NCI-H69 (cell line): ENCODE measurements at regions not wholly inside any gene's neighbourhood (a gene's known extent, or its start where the extent isn't known, plus 50 kb on each side); places are given as distances from the start of the nearest gene placed in this dataset.
"Not testable (repeated sequence)": the region's sequence is repeated elsewhere in the genome, so short reads cannot be mapped to it uniquely, and the experiment has no call there.

Experiments used
- DNase-seq: peaks from one replicate; lab custom pipeline; 2025; lab: John Stamatoyannopoulos, UW

GRCh38 chr12:131192951-131193350, 239.2 kb downstream of the ADGRD1 start:
- DNase-seq: no peak

GRCh38 chr12:131194166-131194565, 240.5 kb downstream of the ADGRD1 start:
- DNase-seq: no peak

- DNase-seq: no peak
Observed at GRCh38 chr12:131195796-131196195, 242.1 kb downstream of the ADGRD1 start.

- no peak for DNase-seq
Observed at GRCh38 chr12:131196220-131196619, 242.5 kb downstream of the ADGRD1 start.

- DNase-seq: no peak
Observed at GRCh38 chr12:131197490-131197889, 243.8 kb downstream of the ADGRD1 start.

- no peak for DNase-seq
Observed at GRCh38 chr12:131199221-131199620, 245.5 kb downstream of the ADGRD1 start.

- not testable (repeated sequence) for DNase-seq
Observed at GRCh38 chr12:131201912-131202311, 248.2 kb downstream of the ADGRD1 start.

GRCh38 chr12:131202592-131203378, 249.1 kb downstream of the ADGRD1 start:
- DNase-seq: no peak

- no peak for DNase-seq
Observed at GRCh38 chr12:131203666-131204415, 250.1 kb downstream of the ADGRD1 start.

GRCh38 chr12:131204416-131205274, 250.9 kb downstream of the ADGRD1 start:
- no peak for DNase-seq

- not testable (repeated sequence) for DNase-seq
Observed at GRCh38 chr12:131205275-131205933, 251.7 kb downstream of the ADGRD1 start.

GRCh38 chr12:131206630-131207299, 253.1 kb downstream of the ADGRD1 start:
- DNase-seq: not testable (repeated sequence)

GRCh38 chr12:131207300-131207660, 253.6 kb downstream of the ADGRD1 start:
- DNase-seq: not testable (repeated sequence)

- DNase-seq: not testable (repeated sequence)
Observed at GRCh38 chr12:131207841-131208240, 254.1 kb downstream of the ADGRD1 start.

GRCh38 chr12:131208425-131208824, 254.7 kb downstream of the ADGRD1 start:
- no peak for DNase-seq

- DNase-seq: no peak
Observed at GRCh38 chr12:131209082-131210070, 255.7 kb downstream of the ADGRD1 start.

GRCh38 chr12:131210506-131211339, 257.0 kb downstream of the ADGRD1 start:
- no peak for DNase-seq

GRCh38 chr12:131211340-131211938, 257.7 kb downstream of the ADGRD1 start:
- no peak for DNase-seq
